ENCODE measurements at regions not wholly inside any gene's neighbourhood (a gene's known extent, or its start where the extent isn't known, plus 50 kb on each side); places are given as distances from the start of the nearest gene placed in this dataset.
A peak's percentile ranks its signal among the peaks of the same experiment; 100 is the strongest.

- DNase-seq (ENCODE audit: low read depth in 2 of 2): no peak
These were observed 147.0 kb downstream of the FGF9 start for GRCh38 chr13:21817878-21818277.

GRCh38 chr13:21822029-21822428 lies 151.2 kb downstream of the FGF9 start:
- DNase-seq (ENCODE audit: low read depth in 2 of 2): no peak

GRCh38 chr13:21823416-21823815 lies 152.5 kb downstream of the FGF9 start:
- no peak for DNase-seq (ENCODE audit: low read depth in 2 of 2)

- no peak for DNase-seq (ENCODE audit: low read depth in 2 of 2)
These were observed 153.1 kb downstream of the FGF9 start for GRCh38 chr13:21823949-21824348.

GRCh38 chr13:21825186-21825585 lies 154.3 kb downstream of the FGF9 start:
- no peak for DNase-seq (ENCODE audit: low read depth in 2 of 2)

GRCh38 chr13:21825801-21826200 lies 154.9 kb downstream of the FGF9 start:
- no peak for DNase-seq (ENCODE audit: low read depth in 2 of 2)

- no peak for DNase-seq (ENCODE audit: low read depth in 2 of 2)
These were observed 155.5 kb downstream of the FGF9 start for GRCh38 chr13:21826214-21827015.

- DNase-seq (ENCODE audit: low read depth in 2 of 2): no peak
These were observed 160.9 kb downstream of the FGF9 start for GRCh38 chr13:21831654-21832324.

GRCh38 chr13:21833921-21834320 lies 163.0 kb downstream of the FGF9 start:
- DNase-seq (ENCODE audit: low read depth in 2 of 2): no peak

- DNase-seq (ENCODE audit: low read depth in 2 of 2): no peak
These were observed 163.6 kb downstream of the FGF9 start for GRCh38 chr13:21834521-21834920.

- no peak for DNase-seq (ENCODE audit: low read depth in 2 of 2)
These were observed 166.4 kb downstream of the FGF9 start for GRCh38 chr13:21837288-21837687.

- DNase-seq (ENCODE audit: low read depth in 2 of 2): no peak
These were observed 167.1 kb downstream of the FGF9 start for GRCh38 chr13:21837841-21838551.

- no peak for DNase-seq (ENCODE audit: low read depth in 2 of 2)
These were observed 175.7 kb downstream of the FGF9 start for GRCh38 chr13:21846605-21847004.

- peak in 1 of 2 donors; percentile 1 for DNase-seq (ENCODE audit: low read depth in 2 of 2)
These were observed 178.4 kb downstream of the FGF9 start for GRCh38 chr13:21849323-21849722.

GRCh38 chr13:21850013-21851006 lies 179.4 kb downstream of the FGF9 start:
- DNase-seq (ENCODE audit: low read depth in 2 of 2): no peak

GRCh38 chr13:21852043-21852442 lies 181.2 kb downstream of the FGF9 start:
- DNase-seq (ENCODE audit: low read depth in 2 of 2): no peak

GRCh38 chr13:21853779-21854178 lies 182.9 kb downstream of the FGF9 start:
- no peak for DNase-seq (ENCODE audit: low read depth in 2 of 2)

- DNase-seq (ENCODE audit: low read depth in 2 of 2): no peak
These were observed 197.9 kb downstream of the FGF9 start for GRCh38 chr13:21868823-21869222.

GRCh38 chr13:21871382-21871781 lies 200.5 kb downstream of the FGF9 start:
- no peak for DNase-seq (ENCODE audit: low read depth in 2 of 2)

- DNase-seq (ENCODE audit: low read depth in 2 of 2): no peak
These were observed 201.0 kb downstream of the FGF9 start for GRCh38 chr13:21871919-21872318.

- no peak for DNase-seq (ENCODE audit: low read depth in 2 of 2)
These were observed 201.9 kb downstream of the FGF9 start for GRCh38 chr13:21872795-21873194.

Measured in activated CD4-positive, alpha-beta T cell treated with anti-CD3 and anti-CD28 coated beads for 24 hours (primary cell).